A549 (cell line): ENCODE measurements at regions not wholly inside any gene's neighbourhood (a gene's known extent, or its start where the extent isn't known, plus 50 kb on each side); places are given as distances from the start of the nearest gene placed in this dataset.

Experiments used
- ATAC-seq, 2 experiments: fragments of 200-7000 bp in 1 of 2; fragments of >200 bp in 1 of 2; cut with Nextera tagmentation in 1 of 2; cut with Tn5 transposase in 1 of 2; 3 replicates each; pipeline versions ENCODE4 v1.8.0 to v1.9.1; 2018 to 2020; ENCODE audit warnings: mild to moderate bottlenecking in 1 of 2, moderate library complexity in 1 of 2
- CTCF ChIA-PET: fragments of 300-600 bp; sonication (Branson Sonifier 250); formaldehyde crosslinking; extraction: SDS; loops from one replicate; lab custom pipeline; 2021; ENCODE audit warnings: antibody characterized with exemption, inconsistent platforms; lab: Yijun Ruan, JAX
- POLR2A ChIA-PET: fragments of 350-600 bp; formaldehyde crosslinking; extraction: SDS; loops from one replicate; lab custom pipeline; 2021; ENCODE audit warnings: antibody characterized with exemption, inconsistent platforms; lab: Yijun Ruan, JAX
- DNase-seq, 2 experiments: peaks; one replicate each; pipeline versions ENCODE4 v3.0.0 to v3.0.0-alpha.2; 2011 to 2016; ENCODE audit warnings: low read depth in 1 of 2, low spot score in 1 of 2
- FAIRE-seq: peaks from 2 replicates; lab custom pipeline; 2011; peaks lifted over from hg19 to GRCh38; lab: Jason Lieb, UNC
- H3K27ac ChIP-seq, 2 experiments: fragments of >200 bp; sonication (Bioruptor Twin); formaldehyde crosslinking; 3 replicates each; pipeline ENCODE4 v1.5.1; 2016 to 2017
- H3K4me1 ChIP-seq: fragments of >200 bp; sonication (Bioruptor Twin); formaldehyde crosslinking; 3 replicates; pipeline ENCODE4 v1.6.1; 2016
- H3K4me2 ChIP-seq: fragments of >200 bp; sonication (Bioruptor Twin); formaldehyde crosslinking; 3 replicates; pipeline ENCODE4 v1.6.1; 2016
- H3K4me3 ChIP-seq: fragments of >200 bp; sonication (Bioruptor Twin); formaldehyde crosslinking; 3 replicates; pipeline ENCODE4 v1.5.1; 2016
- H3K9me3 ChIP-seq: fragments of >200 bp; sonication (Bioruptor Twin); formaldehyde crosslinking; 3 replicates; pipeline ENCODE4 v1.6.1; 2016
- ATOH8 ChIP-seq: fragments of 250-450 bp; sonication (Bioruptor Pico); IDR thresholded peaks from 2 replicates; pipeline ENCODE4 v1.5.0; 2020; ENCODE audit warnings: low read depth, mild to moderate bottlenecking, moderate library complexity
- BHLHE40 ChIP-seq: IDR thresholded peaks from 2 replicates; pipeline ENCODE4 v1.6.1; 2012; ENCODE audit warnings: low read depth, low read length, inconsistent platforms
- CBX2 ChIP-seq: fragments of 200-600 bp; sonication (generic); IDR thresholded peaks from 2 replicates; pipeline ENCODE4 v1.6.1; 2016; ENCODE audit warnings: low read depth, mild to moderate bottlenecking, borderline replicate concordance
- CTCF ChIP-seq: fragments of >200 bp; sonication (Bioruptor Twin); formaldehyde crosslinking; IDR thresholded peaks from 3 replicates; pipeline ENCODE4 v1.5.1; 2016
- EHF ChIP-seq: fragments of 250-450 bp; sonication (Bioruptor Pico); IDR thresholded peaks from 2 replicates; pipeline ENCODE4 v1.5.0; 2020; ENCODE audit warnings: mild to moderate bottlenecking
- ESRRA ChIP-seq: fragments of 150-350 bp; IDR thresholded peaks from 2 replicates; pipeline ENCODE4 v1.6.1; 2014; ENCODE audit warnings: mild to moderate bottlenecking, low read length, borderline replicate concordance
- FOSL2 ChIP-seq, 2 experiments: fragments of 450-650 bp in 1 of 2; fragments of >200 bp in 1 of 2; sonication (Bioruptor Twin) in 1 of 2; formaldehyde crosslinking; IDR thresholded peaks; 2 replicates each; pipeline versions ENCODE4 v1.5.0 to v1.6.1; 2016 to 2020; ENCODE audit warnings: mild to moderate bottlenecking in 1 of 2, moderate library complexity in 1 of 2
- FOXS1 ChIP-seq: fragments of 250-450 bp; sonication (Bioruptor Pico); IDR thresholded peaks from 2 replicates; pipeline ENCODE4 v1.5.0; 2020; ENCODE audit warnings: mild to moderate bottlenecking, moderate library complexity
- GATA3 ChIP-seq: IDR thresholded peaks from 2 replicates; pipeline ENCODE4 v1.6.1; 2012; ENCODE audit warnings: borderline replicate concordance
- HES2 ChIP-seq: fragments of >200 bp; sonication (Bioruptor Twin); formaldehyde crosslinking; IDR thresholded peaks from 2 replicates; pipeline ENCODE4 v1.6.1; 2016
- HEYL ChIP-seq: fragments of 250-450 bp; sonication (Bioruptor Pico); IDR thresholded peaks from 2 replicates; pipeline ENCODE4 v1.8.0; 2021; ENCODE audit warnings: mild to moderate bottlenecking, moderate library complexity
- HMGXB4 ChIP-seq: fragments of 250-450 bp; sonication (Bioruptor Pico); IDR thresholded peaks from 2 replicates; pipeline ENCODE4 v1.5.0; 2021; ENCODE audit warnings: mild to moderate bottlenecking, moderate library complexity, borderline replicate concordance
- HOXA7 ChIP-seq: fragments of 250-450 bp; sonication (Bioruptor Pico); IDR thresholded peaks from 2 replicates; pipeline ENCODE4 v1.5.0; 2020; ENCODE audit warnings: mild to moderate bottlenecking, moderate library complexity
- HOXB13 ChIP-seq: fragments of 250-450 bp; sonication (Bioruptor Pico); IDR thresholded peaks from 2 replicates; pipeline ENCODE4 v1.5.0; 2020; ENCODE audit warnings: low read depth, mild to moderate bottlenecking, moderate library complexity
- HOXB5 ChIP-seq: fragments of 250-450 bp; sonication (Bioruptor Pico); IDR thresholded peaks from 2 replicates; pipeline ENCODE4 v1.5.0; 2020; ENCODE audit warnings: mild to moderate bottlenecking, moderate library complexity
- JUN ChIP-seq, 2 experiments: fragments of >200 bp; sonication (Bioruptor Twin); formaldehyde crosslinking; IDR thresholded peaks; 2 replicates in 1 of 2; 3 replicates in 1 of 2; pipeline ENCODE4 v1.6.1; 2016 to 2017
- KDM1A ChIP-seq: fragments of 200-600 bp; sonication (generic); IDR thresholded peaks from 2 replicates; pipeline ENCODE4 v1.6.1; 2016; ENCODE audit warnings: low read depth, mild to moderate bottlenecking
- KDM5A ChIP-seq: fragments of 200-600 bp; sonication (generic); IDR thresholded peaks from 2 replicates; pipeline ENCODE4 v1.6.1; 2016; ENCODE audit warnings: antibody characterized with exemption, mild to moderate bottlenecking
- MAZ ChIP-seq: fragments of 150-350 bp; IDR thresholded peaks from 2 replicates; pipeline ENCODE4 v1.6.1; 2014; ENCODE audit warnings: antibody characterized with exemption, low read depth, low read length, borderline replicate concordance
- NR3C1 ChIP-seq: fragments of >200 bp; sonication (Bioruptor Twin); formaldehyde crosslinking; IDR thresholded peaks from 3 replicates; pipeline ENCODE4 v1.6.1; 2017
- PHF8 ChIP-seq: fragments of 200-600 bp; sonication (generic); IDR thresholded peaks from 2 replicates; pipeline ENCODE4 v1.6.1; 2016; ENCODE audit warnings: low read depth, mild to moderate bottlenecking, antibody characterized with exemption, moderate library complexity, borderline replicate concordance
- POLR2A ChIP-seq: IDR thresholded peaks from 2 replicates; pipeline ENCODE4 v1.6.1; 2012; ENCODE audit warnings: mild to moderate bottlenecking, low read length
- POLR2AphosphoS2 ChIP-seq: conservative IDR thresholded peaks from 2 replicates; pipeline ENCODE4 v1.6.1; 2012; ENCODE audit warnings: low read length, improper control_type of control experiment, inconsistent platforms
- RARB ChIP-seq: fragments of 250-450 bp; sonication (Bioruptor Pico); IDR thresholded peaks from 2 replicates; pipeline ENCODE4 v1.8.0; 2021; ENCODE audit warnings: mild to moderate bottlenecking, moderate library complexity
- RCOR1 ChIP-seq: fragments of 150-350 bp; IDR thresholded peaks from 2 replicates; pipeline ENCODE4 v1.6.1; 2014; ENCODE audit warnings: antibody characterized with exemption, low read length, low read depth
- REST ChIP-seq: fragments of 200-600 bp; sonication (generic); IDR thresholded peaks from 2 replicates; pipeline ENCODE4 v1.6.1; 2016; ENCODE audit warnings: antibody characterized with exemption, mild to moderate bottlenecking, moderate library complexity
- RNF2 ChIP-seq: fragments of 200-600 bp; sonication (generic); IDR thresholded peaks from 2 replicates; pipeline ENCODE4 v1.6.1; 2016; ENCODE audit warnings: low read depth, mild to moderate bottlenecking, antibody characterized with exemption, moderate library complexity, borderline replicate concordance
- SMC3 ChIP-seq: fragments of >200 bp; sonication (Bioruptor Twin); formaldehyde crosslinking; IDR thresholded peaks from 3 replicates; pipeline ENCODE4 v1.6.1; 2018; ENCODE audit warnings: inconsistent platforms
- ZFP36 ChIP-seq: fragments of 450-650 bp; IDR thresholded peaks from 2 replicates; pipeline ENCODE4 v1.6.1; 2014; ENCODE audit warnings: borderline replicate concordance; ENCODE audit not compliant: partially characterized antibody
- ZSCAN20 ChIP-seq: fragments of 250-450 bp; sonication (Bioruptor Pico); IDR thresholded peaks from 2 replicates; pipeline ENCODE4 v1.8.0; 2022; ENCODE audit warnings: mild to moderate bottlenecking, moderate library complexity
- WGBS: methylation state at CpG from one replicate; pipeline ENCODE4 v1.1.6; 2017; ENCODE audit errors: missing lambda C conversion rate; 5-methylcytosine and 5-hydroxymethylcytosine counted together

GRCh38 chr15:62749036-62749815 lies 293.3 kb upstream of the TPM1 start:
- TF ChIP-seq HEYL (CRISPR knock-in tag): no peak
- TF ChIP-seq NR3C1: no peak
- no peak for TF ChIP-seq FOXS1 (CRISPR knock-in tag)
- no peak for TF ChIP-seq FOSL2 (IDR thresholded peaks at IDR 0.05)
- TF ChIP-seq FOSL2 (CRISPR knock-in tag; IDR thresholded peaks at IDR 0.05): no peak
- no peak for TF ChIP-seq HMGXB4 (CRISPR knock-in tag)
- no peak for TF ChIP-seq EHF (CRISPR knock-in tag)
- no peak for TF ChIP-seq ZSCAN20
- TF ChIP-seq KDM5A: no peak
- TF ChIP-seq PHF8: no peak
- no peak for TF ChIP-seq HES2
- TF ChIP-seq MAZ: no peak
- TF ChIP-seq RARB (CRISPR knock-in tag): no peak
- TF ChIP-seq ATOH8 (CRISPR knock-in tag): no peak
- no peak for TF ChIP-seq SMC3
- no peak for TF ChIP-seq RNF2
- H3K4me2 ChIP-seq: no peak overlapping the region
- CTCF ChIA-PET: interaction anchor here (0.8 to 1.8 kb wide), 4 partner anchors 9 to 298 kb away, joined by 3 to 5 read pairs (median 4); no protein-coding TSS in a partner anchor
- no peak for DNase-seq
- 94% methylated on average over 5 of the region's 5 CpGs for WGBS
- FAIRE-seq: no peak
- H3K27ac ChIP-seq: no peak overlapping the region
- H3K9me3 ChIP-seq: no peaks in the 10 kb centered on the region
- POLR2A ChIA-PET: no interaction called here
- no peak for ATAC-seq
- no peak overlapping the region for H3K4me3 ChIP-seq
- peaks cover 19% of the 10 kb centered on the region for H3K4me1 ChIP-seq

GRCh38 chr15:62750471-62750870 lies 292.1 kb upstream of the TPM1 start:
- H3K4me1 ChIP-seq: peaks cover 21% of the 10 kb centered on the region
- no peak overlapping the region for H3K4me2 ChIP-seq
- ChIA-PET POLR2A (no interaction called here), CTCF (interaction anchor here (1.0 to 12.3 kb wide), 2 partner anchors 7 to 9 kb away, joined by 3 to 151 read pairs; no protein-coding TSS in a partner anchor)
- WGBS: 82% methylated on average over 4 of the region's 4 CpGs
- H3K27ac ChIP-seq: no peak overlapping the region
- ATAC-seq (no peak), FAIRE-seq (no peak), DNase-seq (no peak)
- no peak overlapping the region for H3K4me3 ChIP-seq
- no peaks in the 10 kb centered on the region for H3K9me3 ChIP-seq
- TF ChIP-seq POLR2A (no peak), ZFP36 (no peak), HOXB5 (CRISPR knock-in tag) (no peak), POLR2AphosphoS2 (no peak), BHLHE40 (no peak), HOXB13 (no peak), RCOR1 (no peak), CBX2 (no peak), EHF (CRISPR knock-in tag) (no peak), HOXA7 (no peak), REST (no peak), ESRRA (no peak), KDM1A (no peak), CTCF (no peak), GATA3 (no peak), HEYL (CRISPR knock-in tag) (no peak), JUN (IDR thresholded peaks at IDR 0.05) (no peak)
